GM19023 (cell line): ENCODE measurements at regions not wholly inside any gene's neighbourhood (a gene's known extent, or its start where the extent isn't known, plus 50 kb on each side); places are given as distances from the start of the nearest gene placed in this dataset.

ENCODE experiments used
- ATAC-seq: cut with Tn5 transposase; IDR thresholded peaks from one replicate; pipeline ENCODE4 v1.9.1; 2021; ENCODE audit warnings: mild to moderate bottlenecking, moderate library complexity; ENCODE audit not compliant: unreplicated experiment

GRCh38 chr15:97141871-97142270, 811.4 kb downstream of the NR2F2 start:
- no peak for ATAC-seq

- no peak for ATAC-seq
Measured at GRCh38 chr15:97143592-97144376, 813.3 kb downstream of the NR2F2 start.

DNA sequence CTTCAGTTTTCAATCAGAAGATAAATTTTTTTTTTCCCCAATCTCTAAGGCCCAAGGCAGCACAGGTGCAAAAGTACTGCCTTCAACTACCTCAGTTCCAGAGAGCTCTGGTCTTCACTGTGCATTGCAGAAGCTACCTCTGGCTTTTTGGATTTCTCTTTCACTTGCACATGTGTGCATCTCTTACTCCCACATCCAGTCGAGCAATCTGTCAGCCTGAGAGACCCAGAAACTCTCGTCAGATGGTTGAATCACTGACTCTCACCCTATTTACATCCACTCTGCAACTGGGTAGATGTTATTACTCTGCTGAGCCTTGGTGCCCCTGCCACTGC, 813.8 kb downstream of the NR2F2 start:
- no peak for ATAC-seq

DNA sequence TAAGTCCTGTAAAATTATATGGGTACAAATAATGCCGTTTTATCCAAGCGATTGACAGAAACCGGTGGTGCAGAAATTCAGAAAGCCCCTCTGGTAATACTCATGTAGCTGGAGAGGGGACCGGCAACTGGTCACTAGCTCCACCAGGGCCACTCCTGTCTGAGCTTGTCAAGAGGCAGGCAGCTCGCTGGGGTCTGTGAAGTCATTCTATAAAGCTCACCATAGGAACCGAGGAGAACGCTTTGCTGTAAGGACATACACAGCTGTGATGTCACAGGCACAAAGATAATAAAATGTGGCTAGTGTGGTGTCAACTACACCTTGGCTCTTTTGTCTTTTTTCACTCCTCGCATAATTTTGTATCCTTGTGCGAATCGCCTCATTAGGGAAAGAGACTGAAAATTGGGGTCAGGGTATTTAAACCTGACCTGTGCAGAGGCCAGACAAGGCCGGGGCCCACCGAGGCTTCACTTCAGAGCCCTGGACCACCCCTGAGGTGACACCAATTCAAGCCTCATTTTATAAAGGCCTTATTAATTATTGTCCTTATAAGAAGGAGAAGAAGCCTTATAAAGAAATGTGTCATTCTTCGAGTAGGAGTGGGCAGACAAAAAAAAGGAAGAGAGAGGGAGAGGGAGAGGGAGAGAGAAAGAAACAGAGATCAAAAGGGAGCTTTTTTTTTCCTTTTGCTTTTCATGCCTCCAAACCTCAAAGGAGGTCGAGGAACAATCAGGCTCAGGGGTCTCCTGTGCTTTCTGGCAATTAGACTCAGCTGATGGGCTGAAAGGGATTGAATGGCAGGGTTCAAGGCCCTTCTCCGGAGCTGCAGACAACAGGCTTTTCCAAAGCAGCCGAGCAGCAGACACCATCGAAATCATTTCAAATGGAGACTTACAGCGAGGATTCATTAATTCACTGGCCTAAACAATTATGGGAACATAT, 813.3 kb upstream of the ARRDC4 start:
- no peak for ATAC-seq

DNA sequence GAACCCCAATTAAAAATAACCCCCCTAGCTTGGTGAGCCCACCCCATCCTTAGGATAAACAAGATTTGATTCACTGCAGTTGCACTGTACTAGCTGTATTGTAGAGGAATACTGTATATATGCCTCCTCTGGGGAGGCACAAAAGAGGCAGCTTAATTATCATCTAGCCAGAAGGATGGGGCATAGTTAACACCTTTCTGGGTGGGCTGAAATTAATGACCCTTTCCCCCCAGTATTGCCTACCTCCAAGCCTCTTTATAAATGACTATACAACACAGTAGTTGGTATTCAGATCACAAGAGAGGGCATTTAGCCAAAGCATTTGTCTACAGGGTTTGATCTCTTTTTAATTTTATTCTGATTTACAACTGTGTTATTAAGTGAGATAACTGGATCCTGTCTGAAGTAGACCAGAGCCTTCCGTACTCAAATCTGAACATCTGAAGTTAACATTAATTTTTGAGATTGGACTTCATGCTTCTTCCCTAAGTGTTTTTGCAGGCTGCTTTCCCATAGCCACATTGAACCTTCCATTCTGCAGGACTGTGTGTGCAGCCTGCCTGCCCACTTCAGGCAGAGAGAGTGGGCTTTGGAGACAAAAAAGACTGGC, 807.0 kb upstream of the ARRDC4 start:
- ATAC-seq, result no peak

DNA sequence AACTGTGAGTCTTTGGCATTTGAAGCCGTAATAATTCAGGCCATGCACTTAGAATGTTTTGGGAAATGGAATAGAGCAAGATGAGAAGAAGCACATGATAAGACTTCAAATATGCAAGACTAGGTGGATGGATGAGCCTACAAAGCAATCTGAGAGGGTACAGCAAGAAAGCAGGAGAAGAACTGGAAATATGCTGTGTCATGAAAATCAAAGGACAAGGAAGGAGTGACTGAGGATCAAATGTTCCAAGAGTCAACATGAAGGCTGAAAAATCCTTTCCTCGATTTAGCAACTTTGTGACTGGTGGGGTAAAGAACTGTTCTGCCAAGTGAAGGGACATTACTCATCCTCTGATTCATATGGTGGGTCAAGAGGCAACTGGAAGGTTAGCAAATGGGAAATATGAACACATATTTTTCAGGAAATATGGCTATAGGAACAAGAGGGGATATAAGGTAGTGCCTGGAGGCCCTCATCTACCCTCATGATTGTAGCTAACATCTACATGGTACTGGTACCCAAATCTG, 803.7 kb upstream of the ARRDC4 start:
- ATAC-seq, result no peak

GRCh38 chr15:97162805-97163495, 797.6 kb upstream of the ARRDC4 start:
- no peak for ATAC-seq

DNA sequence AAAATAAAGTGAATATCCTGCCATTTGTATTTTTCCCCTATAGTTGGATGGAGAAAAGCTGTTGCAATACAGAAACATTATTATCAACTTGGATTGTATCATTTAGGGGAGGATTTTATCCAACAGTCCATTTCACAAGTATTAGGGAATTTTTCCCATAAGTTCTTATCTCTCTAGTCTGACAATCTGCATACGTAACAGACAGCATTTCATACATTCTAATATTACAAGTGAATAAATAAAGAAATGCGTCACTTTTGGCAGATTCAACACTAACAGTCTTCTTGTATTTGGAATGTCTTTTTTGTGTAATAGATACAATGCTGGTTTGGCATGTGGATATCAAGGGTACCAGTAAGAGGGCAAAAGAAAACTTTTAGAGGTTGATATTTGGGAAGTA, 795.3 kb upstream of the ARRDC4 start:
- ATAC-seq, result no peak

DNA sequence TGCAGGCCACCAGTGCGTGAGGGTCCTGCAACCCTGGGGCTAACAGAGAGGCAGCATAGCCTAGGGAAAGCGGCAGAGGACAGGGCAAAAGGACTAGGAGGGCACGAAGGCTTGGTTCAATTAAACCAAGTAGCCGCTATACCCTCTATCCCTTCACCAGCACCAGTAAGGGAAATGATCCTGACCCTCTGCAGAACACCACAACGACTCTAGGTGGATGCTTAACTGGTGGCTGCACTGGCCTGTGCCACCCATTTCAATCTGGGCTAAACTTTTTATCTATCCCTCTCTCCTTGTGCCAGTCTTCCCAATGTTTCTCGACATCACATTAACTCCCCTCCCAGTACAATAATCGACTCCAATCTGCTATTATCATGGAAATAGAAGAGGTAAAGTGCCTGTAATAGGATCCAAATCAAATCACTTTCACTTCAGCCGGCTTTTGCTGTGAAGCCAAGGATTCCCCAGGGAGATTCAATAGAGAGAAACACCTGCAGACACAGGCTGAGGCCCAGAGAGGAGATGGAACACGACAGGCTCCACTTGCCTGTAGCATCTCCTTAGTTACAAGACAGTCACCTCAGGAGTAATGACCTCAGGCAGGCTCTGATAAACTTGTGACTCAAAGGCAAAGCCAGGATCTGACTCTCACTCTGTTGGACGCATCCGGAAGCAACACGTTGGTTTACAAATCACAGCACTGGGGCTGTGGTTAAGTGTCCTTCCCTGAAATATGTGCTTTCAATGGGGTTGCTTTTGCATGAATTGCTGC, 791.6 kb upstream of the ARRDC4 start:
- no peak for ATAC-seq

GRCh38 chr15:97171556-97171955, 788.9 kb upstream of the ARRDC4 start:
- no peak for ATAC-seq

- no peak for ATAC-seq
Measured at GRCh38 chr15:97174886-97175540, 785.5 kb upstream of the ARRDC4 start.

GRCh38 chr15:97177151-97177577, 783.3 kb upstream of the ARRDC4 start:
- no peak for ATAC-seq

- ATAC-seq, result no peak
Measured at GRCh38 chr15:97182581-97182980, 777.9 kb upstream of the ARRDC4 start.

DNA sequence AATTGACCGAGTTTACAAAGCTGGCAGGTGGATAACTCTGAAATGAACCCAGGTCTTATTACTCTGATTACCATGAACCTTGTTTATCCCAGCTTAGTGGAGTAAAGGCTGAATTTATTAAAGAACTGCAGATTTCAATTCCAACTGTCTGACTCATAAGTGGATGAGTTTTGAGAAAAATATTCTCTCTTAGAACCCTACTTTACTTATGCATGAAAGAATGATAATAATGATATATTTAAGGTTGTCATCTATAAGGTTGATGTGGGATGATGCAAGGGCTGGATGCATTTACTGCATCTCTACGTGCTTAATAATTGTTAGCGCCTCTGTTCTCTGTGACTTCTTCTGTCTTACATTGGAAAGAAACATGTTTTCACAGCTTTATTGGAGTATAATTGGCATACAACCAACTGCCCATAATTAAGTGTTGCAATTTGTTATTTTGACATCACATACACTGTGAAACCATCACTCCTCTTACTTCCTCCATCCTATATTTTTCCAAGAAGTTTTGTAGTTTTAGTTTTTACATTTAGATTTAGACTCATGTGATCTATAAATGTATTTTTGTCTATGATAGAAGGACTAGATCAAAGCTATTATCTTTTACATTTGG, 771.2 kb upstream of the ARRDC4 start:
- no peak for ATAC-seq

DNA sequence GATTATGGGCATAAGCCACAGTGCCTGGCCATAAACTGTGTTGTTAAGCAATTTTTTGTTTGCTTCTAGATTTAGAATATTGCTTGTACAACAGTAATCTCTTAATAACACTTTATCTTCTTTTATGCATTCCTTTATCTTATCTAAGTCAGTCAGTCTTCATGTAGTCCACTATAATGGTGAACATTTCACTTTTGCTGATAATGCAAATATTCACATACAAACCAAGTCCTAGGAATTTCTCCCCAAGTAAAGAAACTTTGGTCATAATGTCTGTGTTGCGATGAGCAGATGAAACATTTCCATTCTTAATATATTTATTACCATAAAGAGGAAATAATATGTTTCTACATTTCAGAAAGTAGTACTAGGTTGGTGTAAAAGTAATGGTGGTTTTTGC, 765.8 kb upstream of the ARRDC4 start:
- ATAC-seq, result no peak

GRCh38 chr15:97196048-97197014, 764.2 kb upstream of the ARRDC4 start:
- ATAC-seq, result no peak

GRCh38 chr15:97199393-97200051, 761.0 kb upstream of the ARRDC4 start:
- ATAC-seq, result no peak
